ENCODE measurements at regions not wholly inside any gene's neighbourhood (a gene's known extent, or its start where the extent isn't known, plus 50 kb on each side); places are given as distances from the start of the nearest gene placed in this dataset.

DNA sequence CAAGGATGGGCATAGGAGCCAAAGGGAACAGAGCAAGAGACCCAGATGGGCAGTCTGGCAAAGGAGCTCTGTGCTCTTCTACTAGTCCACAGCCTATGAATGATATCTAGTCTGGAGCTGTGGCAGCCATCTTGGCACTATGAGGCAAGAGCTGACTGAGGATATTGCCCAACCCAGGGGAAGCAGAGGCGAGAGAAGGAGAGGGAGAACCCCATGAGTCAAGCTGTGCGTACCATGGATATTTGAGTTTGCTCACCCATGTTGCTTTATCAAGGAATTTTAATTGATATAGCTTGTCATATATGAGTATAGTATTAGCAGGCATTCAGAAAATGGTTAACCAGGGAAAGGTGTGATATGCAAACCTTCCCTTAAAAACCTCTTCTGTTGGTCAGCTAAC lies 420.9 kb downstream of the PRDM2 start:
- Mint-ChIP-seq H3K27me3 (peaks cover 20% of the 10 kb centered on the region), H3K36me3 (ENCODE audit: low read depth) (no peaks in the 10 kb centered on the region), H3K4me3 (no peak overlapping the region), H3K9me3 (peaks cover 5% of the 10 kb centered on the region), H3K4me1 (no peaks in the 10 kb centered on the region), H3K27ac (no peak overlapping the region)
- ATAC-seq (replicated peaks): no peak

DNA sequence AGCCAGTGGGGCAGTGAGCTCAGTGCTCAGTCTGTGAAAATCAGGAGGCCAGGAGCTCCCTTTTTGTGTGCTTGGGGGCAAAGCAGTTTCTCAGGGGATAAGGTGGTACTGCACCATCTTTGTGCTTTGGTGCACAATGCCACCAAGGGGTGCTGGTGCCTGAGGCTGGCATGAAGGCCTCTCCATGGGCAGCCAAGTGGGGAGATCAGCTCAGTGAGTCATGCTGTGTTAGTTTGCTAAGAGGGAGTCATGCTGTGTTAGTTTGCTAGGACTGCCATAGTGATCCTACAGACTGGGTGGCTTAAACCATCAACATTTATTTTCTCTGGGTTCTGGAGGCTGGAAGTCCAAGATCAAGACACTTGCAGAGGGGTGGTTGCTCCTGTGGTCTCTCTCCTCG lies 428.1 kb downstream of the PRDM2 start:
- Mint-ChIP-seq H3K9me3 (no peaks in the 10 kb centered on the region), H3K4me3 (no peak overlapping the region), H3K4me1 (no peaks in the 10 kb centered on the region), H3K27me3 (peaks cover 13% of the 10 kb centered on the region), H3K36me3 (ENCODE audit: low read depth) (no peaks in the 10 kb centered on the region), H3K27ac (no peak overlapping the region)
- no peak for ATAC-seq (replicated peaks)

GRCh38 chr1:14129009-14129408 lies 429.0 kb downstream of the PRDM2 start:
- Mint-ChIP-seq H3K27ac (no peak overlapping the region), H3K9me3 (no peaks in the 10 kb centered on the region), H3K27me3 (peaks cover 13% of the 10 kb centered on the region), H3K36me3 (ENCODE audit: low read depth) (no peaks in the 10 kb centered on the region), H3K4me1 (no peaks in the 10 kb centered on the region), H3K4me3 (no peak overlapping the region)
- no peak for ATAC-seq (replicated peaks)

GRCh38 chr1:14135070-14135469 lies 435.1 kb downstream of the PRDM2 start:
- Mint-ChIP-seq H3K4me3 (no peak overlapping the region), H3K9me3 (no peaks in the 10 kb centered on the region), H3K27me3 (peaks cover 16% of the 10 kb centered on the region), H3K36me3 (ENCODE audit: low read depth) (no peaks in the 10 kb centered on the region), H3K4me1 (no peaks in the 10 kb centered on the region), H3K27ac (no peak overlapping the region)
- ATAC-seq (replicated peaks): no peak

GRCh38 chr1:14136152-14136763 lies 436.3 kb downstream of the PRDM2 start:
- H3K27ac Mint-ChIP-seq: no peak overlapping the region
- ATAC-seq (replicated peaks): no peak
- H3K27me3 Mint-ChIP-seq: peaks cover 11% of the 10 kb centered on the region
- no peaks in the 10 kb centered on the region for H3K4me1 Mint-ChIP-seq
- no peaks in the 10 kb centered on the region for H3K36me3 Mint-ChIP-seq (ENCODE audit: low read depth)
- no peak overlapping the region for H3K4me3 Mint-ChIP-seq
- H3K9me3 Mint-ChIP-seq: no peaks in the 10 kb centered on the region

DNA sequence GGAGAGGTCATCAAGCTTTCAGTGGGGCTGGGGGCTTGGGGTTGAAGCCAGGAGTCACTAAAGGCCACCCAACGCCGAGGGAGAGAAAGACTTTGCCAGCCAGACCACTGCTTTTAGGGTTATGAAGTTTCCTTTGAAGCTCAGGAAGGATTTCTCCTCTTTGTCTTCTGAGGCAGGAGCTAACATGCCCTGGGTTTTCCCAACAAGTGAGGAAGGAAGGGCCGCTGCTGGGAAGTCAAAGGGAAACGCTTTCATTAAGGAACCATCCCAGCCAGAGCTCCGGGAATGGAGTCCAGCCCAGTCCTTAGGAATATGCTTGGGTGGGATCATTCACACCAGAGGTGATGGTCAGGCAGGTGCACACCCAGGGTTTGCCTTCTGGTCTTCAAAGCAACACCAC lies 436.9 kb downstream of the PRDM2 start:
- Mint-ChIP-seq H3K4me1 (no peaks in the 10 kb centered on the region), H3K4me3 (no peak overlapping the region), H3K27ac (no peak overlapping the region), H3K36me3 (ENCODE audit: low read depth) (no peaks in the 10 kb centered on the region), H3K9me3 (no peaks in the 10 kb centered on the region), H3K27me3 (peaks cover 5% of the 10 kb centered on the region)
- ATAC-seq (replicated peaks): no peak

GRCh38 chr1:14137411-14138134 lies 437.6 kb downstream of the PRDM2 start:
- no peaks in the 10 kb centered on the region for H3K9me3 Mint-ChIP-seq
- no peak for ATAC-seq (replicated peaks)
- H3K4me1 Mint-ChIP-seq: no peaks in the 10 kb centered on the region
- no peak overlapping the region for H3K4me3 Mint-ChIP-seq
- no peaks in the 10 kb centered on the region for H3K36me3 Mint-ChIP-seq (ENCODE audit: low read depth)
- peaks cover 5% of the 10 kb centered on the region for H3K27me3 Mint-ChIP-seq
- no peak overlapping the region for H3K27ac Mint-ChIP-seq

DNA sequence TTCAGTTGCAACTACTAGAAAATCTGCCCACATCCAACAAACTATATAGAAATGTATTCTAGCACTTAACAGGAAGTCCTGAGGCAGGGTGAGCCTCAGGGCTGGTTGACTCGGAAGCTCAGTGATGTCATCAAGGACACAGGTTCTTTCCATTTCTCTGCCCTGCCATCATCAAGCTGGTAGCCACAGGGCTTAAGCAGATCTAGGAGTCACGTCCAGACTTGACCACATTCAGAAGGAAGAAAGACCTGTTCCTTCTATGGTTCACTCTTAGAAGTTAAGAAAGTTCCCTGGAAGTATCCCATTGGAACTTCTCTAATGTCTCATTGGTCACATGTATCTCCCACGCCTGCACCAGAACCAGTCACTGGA lies 438.1 kb downstream of the PRDM2 start:
- no peak overlapping the region for H3K4me3 Mint-ChIP-seq
- H3K36me3 Mint-ChIP-seq (ENCODE audit: low read depth): no peaks in the 10 kb centered on the region
- no peaks in the 10 kb centered on the region for H3K9me3 Mint-ChIP-seq
- H3K27ac Mint-ChIP-seq: no peak overlapping the region
- H3K27me3 Mint-ChIP-seq: peaks cover 5% of the 10 kb centered on the region
- no peaks in the 10 kb centered on the region for H3K4me1 Mint-ChIP-seq
- ATAC-seq (replicated peaks): no peak

DNA sequence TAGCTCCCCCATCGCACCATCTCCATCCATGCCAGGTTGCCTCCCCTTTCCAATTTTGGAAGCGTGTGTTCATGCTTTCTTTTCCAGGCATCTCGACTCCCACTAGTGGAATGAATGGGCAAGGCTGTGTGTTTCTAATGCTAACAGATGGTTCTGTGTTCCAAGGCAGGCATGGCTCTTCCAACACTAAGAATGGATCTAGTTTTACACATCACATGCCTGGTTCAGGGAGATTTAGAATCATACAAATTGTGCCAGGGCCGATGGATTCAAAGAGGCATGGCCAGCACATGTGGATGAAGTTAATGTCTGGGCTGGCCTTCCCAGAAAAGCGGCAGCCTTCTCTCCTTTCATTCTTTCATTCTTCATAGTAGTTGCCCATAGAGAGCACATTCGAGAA lies 438.7 kb downstream of the PRDM2 start:
- Mint-ChIP-seq H3K9me3 (no peaks in the 10 kb centered on the region), H3K36me3 (ENCODE audit: low read depth) (no peaks in the 10 kb centered on the region), H3K4me3 (no peak overlapping the region), H3K27me3 (peaks cover 5% of the 10 kb centered on the region), H3K4me1 (no peaks in the 10 kb centered on the region), H3K27ac (no peak overlapping the region)
- no peak for ATAC-seq (replicated peaks)

- ATAC-seq (replicated peaks): no peak
- Mint-ChIP-seq H3K4me3 (no peak overlapping the region), H3K27ac (no peak overlapping the region), H3K4me1 (no peaks in the 10 kb centered on the region), H3K27me3 (peaks cover 8% of the 10 kb centered on the region), H3K9me3 (no peaks in the 10 kb centered on the region), H3K36me3 (ENCODE audit: low read depth) (no peaks in the 10 kb centered on the region)
Measured at GRCh38 chr1:14140831-14141401, 440.9 kb downstream of the PRDM2 start.

DNA sequence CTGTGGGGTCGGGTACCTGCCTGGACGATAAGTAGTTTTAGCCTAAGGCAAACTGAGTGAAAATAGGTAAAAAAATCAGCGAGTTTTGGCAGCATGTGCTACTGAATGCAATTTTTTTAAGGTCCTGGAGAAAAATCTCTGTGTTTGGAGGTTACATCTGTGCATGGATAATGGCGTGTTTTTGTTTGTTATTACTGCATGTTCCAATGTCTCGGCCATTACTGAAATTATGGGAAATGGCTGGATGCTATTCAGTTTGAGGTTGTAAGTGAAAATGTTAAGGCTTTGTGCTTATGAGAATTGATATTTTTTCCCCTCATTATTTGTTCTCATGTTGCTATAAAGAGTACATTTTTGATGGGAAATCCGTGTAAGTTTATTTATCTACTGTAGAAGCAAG lies 441.7 kb downstream of the PRDM2 start:
- Mint-ChIP-seq H3K27me3 (peaks cover 8% of the 10 kb centered on the region), H3K9me3 (no peaks in the 10 kb centered on the region), H3K4me1 (no peaks in the 10 kb centered on the region), H3K36me3 (ENCODE audit: low read depth) (no peaks in the 10 kb centered on the region), H3K4me3 (no peak overlapping the region), H3K27ac (no peak overlapping the region)
- no peak for ATAC-seq (replicated peaks)

DNA sequence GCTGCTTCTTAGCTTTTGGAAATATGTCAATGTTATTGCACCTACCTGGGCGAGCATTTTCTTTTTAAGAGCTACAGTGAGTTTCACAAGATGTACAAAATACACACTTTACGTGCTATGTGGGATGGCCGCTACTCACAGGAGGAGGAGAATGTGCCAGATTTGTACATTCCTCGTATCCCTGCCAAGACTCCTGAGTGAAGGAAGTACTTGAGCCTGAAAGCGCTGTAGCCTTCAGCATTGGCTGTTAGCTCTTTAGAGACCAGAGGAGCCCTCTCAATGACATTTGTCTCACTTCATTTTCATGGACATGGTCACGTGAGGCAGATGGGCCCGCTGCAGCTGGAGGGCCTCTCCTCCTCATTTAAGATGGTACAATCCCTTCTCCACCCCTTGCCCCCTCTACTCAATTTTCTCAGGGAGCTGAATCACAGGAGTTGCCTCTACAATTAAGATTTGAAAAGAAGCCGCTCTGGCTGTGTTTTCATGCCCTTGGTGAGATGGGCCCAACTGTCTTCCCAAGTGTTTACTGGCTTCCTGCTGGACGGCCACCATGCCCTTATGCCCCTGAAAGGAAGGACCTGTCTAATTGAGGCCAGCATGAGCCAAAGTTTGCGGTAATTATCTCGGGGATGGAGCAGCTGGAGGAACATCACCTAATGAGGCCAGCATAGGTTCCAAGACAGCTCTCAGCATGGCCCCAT lies 442.6 kb downstream of the PRDM2 start:
- H3K27ac Mint-ChIP-seq: no peak overlapping the region
- no peaks in the 10 kb centered on the region for H3K9me3 Mint-ChIP-seq
- no peak for ATAC-seq (replicated peaks)
- no peak overlapping the region for H3K4me3 Mint-ChIP-seq
- peaks cover 8% of the 10 kb centered on the region for H3K27me3 Mint-ChIP-seq
- no peaks in the 10 kb centered on the region for H3K36me3 Mint-ChIP-seq (ENCODE audit: low read depth)
- H3K4me1 Mint-ChIP-seq: no peaks in the 10 kb centered on the region

- Mint-ChIP-seq H3K27ac (no peak overlapping the region), H3K4me1 (no peaks in the 10 kb centered on the region), H3K27me3 (peaks cover 8% of the 10 kb centered on the region), H3K4me3 (no peak overlapping the region), H3K36me3 (ENCODE audit: low read depth) (no peaks in the 10 kb centered on the region), H3K9me3 (no peaks in the 10 kb centered on the region)
- ATAC-seq (replicated peaks): no peak
Measured at GRCh38 chr1:14143777-14144176, 443.8 kb downstream of the PRDM2 start.

- Mint-ChIP-seq H3K9me3 (no peaks in the 10 kb centered on the region), H3K4me1 (no peaks in the 10 kb centered on the region), H3K4me3 (no peak overlapping the region), H3K36me3 (ENCODE audit: low read depth) (no peaks in the 10 kb centered on the region), H3K27me3 (peaks cover 6% of the 10 kb centered on the region), H3K27ac (no peak overlapping the region)
- no peak for ATAC-seq (replicated peaks)
Measured at GRCh38 chr1:14148526-14148925, 448.5 kb downstream of the PRDM2 start.

- ATAC-seq (replicated peaks): no peak
- Mint-ChIP-seq H3K36me3 (ENCODE audit: low read depth) (no peaks in the 10 kb centered on the region), H3K27me3 (peaks cover 6% of the 10 kb centered on the region), H3K4me3 (no peak overlapping the region), H3K4me1 (no peaks in the 10 kb centered on the region), H3K27ac (no peak overlapping the region), H3K9me3 (no peaks in the 10 kb centered on the region)
Measured at GRCh38 chr1:14149431-14149830, 449.1 kb upstream of the KAZN start.
